Loucy (cell line): ENCODE measurements at regions not wholly inside any gene's neighbourhood (a gene's known extent, or its start where the extent isn't known, plus 50 kb on each side); places are given as distances from the start of the nearest gene placed in this dataset.

Source experiments
- H2AFZ ChIP-seq: fragments of 200-600 bp; sonication (generic); 2 replicates; pipeline ENCODE4 v1.6.0; 2016; ENCODE audit warnings: antibody characterized with exemption, mild to moderate bottlenecking, low read length, moderate library complexity
- H3F3A ChIP-seq: fragments of 200-600 bp; 2 replicates; pipeline ENCODE4 v1.6.0; 2016; ENCODE audit warnings: antibody characterized with exemption, low read depth, mild to moderate bottlenecking
- H3K27me3 ChIP-seq: fragments of 200-600 bp; sonication (generic); 2 replicates; pipeline ENCODE4 v1.6.1; 2014; ENCODE audit warnings: low read length, mild to moderate bottlenecking; ENCODE audit not compliant: insufficient read depth, poor library complexity, severe bottlenecking
- H3K36me3 ChIP-seq: fragments of 200-600 bp; sonication (generic); 2 replicates; pipeline ENCODE4 v1.6.1; 2016; ENCODE audit warnings: low read length; ENCODE audit not compliant: insufficient read depth
- H3K4me1 ChIP-seq: fragments of 200-600 bp; sonication (generic); 2 replicates; pipeline ENCODE4 v1.5.1; 2014; ENCODE audit warnings: low read length, mild to moderate bottlenecking; ENCODE audit not compliant: insufficient read depth, poor library complexity, severe bottlenecking
- H3K4me2 ChIP-seq: fragments of 200-600 bp; sonication (generic); 2 replicates; pipeline ENCODE4 v1.6.0; 2014; ENCODE audit warnings: antibody characterized with exemption, low read length, low read depth, mild to moderate bottlenecking; ENCODE audit not compliant: poor library complexity, severe bottlenecking
- H3K4me3 ChIP-seq: fragments of 200-600 bp; sonication (generic); 2 replicates; pipeline ENCODE4 v1.5.1; 2014; ENCODE audit warnings: low read length, mild to moderate bottlenecking, mixed read lengths; ENCODE audit not compliant: poor library complexity, severe bottlenecking
- H3K79me2 ChIP-seq: fragments of 200-600 bp; sonication (generic); 2 replicates; pipeline ENCODE4 v1.6.1; 2014; ENCODE audit warnings: low read length; ENCODE audit not compliant: insufficient read depth
- H3K9ac ChIP-seq: fragments of 200-600 bp; sonication (generic); 2 replicates; pipeline ENCODE4 v1.6.0; 2014; ENCODE audit warnings: mild to moderate bottlenecking, low read depth, low read length, moderate library complexity; ENCODE audit not compliant: poor library complexity, severe bottlenecking
- H3K9me2 ChIP-seq: fragments of 200-600 bp; sonication (generic); replicated peaks from 2 replicates; pipeline ENCODE4 v1.6.1; 2016; ENCODE audit warnings: low read depth, low read length, mixed read lengths
- H3K9me3 ChIP-seq: fragments of 200-600 bp; sonication (generic); 2 replicates; pipeline ENCODE4 v1.6.1; 2014; ENCODE audit warnings: mild to moderate bottlenecking, antibody characterized with exemption, low read length, low read depth; ENCODE audit not compliant: insufficient read depth
- H4K20me1 ChIP-seq: fragments of 200-600 bp; sonication (generic); 2 replicates; pipeline ENCODE4 v1.6.0; 2014; ENCODE audit warnings: antibody characterized with exemption, low read length, mild to moderate bottlenecking; ENCODE audit not compliant: insufficient read depth, poor library complexity, severe bottlenecking
- EZH2phosphoT487 ChIP-seq: fragments of 200-600 bp; IDR thresholded peaks from 2 replicates; pipeline ENCODE4 v1.6.1; 2018; ENCODE audit warnings: antibody characterized with exemption, mild to moderate bottlenecking, moderate library complexity, borderline replicate concordance
- TF ChIP-seq, protein P1 (sequence below): fragments of 200-600 bp; sonication (generic); conservative IDR thresholded peaks from 2 replicates; pipeline ENCODE4 v1.5.1; 2014; ENCODE audit warnings: mild to moderate bottlenecking, antibody characterized with exemption, low read length

DNA sequence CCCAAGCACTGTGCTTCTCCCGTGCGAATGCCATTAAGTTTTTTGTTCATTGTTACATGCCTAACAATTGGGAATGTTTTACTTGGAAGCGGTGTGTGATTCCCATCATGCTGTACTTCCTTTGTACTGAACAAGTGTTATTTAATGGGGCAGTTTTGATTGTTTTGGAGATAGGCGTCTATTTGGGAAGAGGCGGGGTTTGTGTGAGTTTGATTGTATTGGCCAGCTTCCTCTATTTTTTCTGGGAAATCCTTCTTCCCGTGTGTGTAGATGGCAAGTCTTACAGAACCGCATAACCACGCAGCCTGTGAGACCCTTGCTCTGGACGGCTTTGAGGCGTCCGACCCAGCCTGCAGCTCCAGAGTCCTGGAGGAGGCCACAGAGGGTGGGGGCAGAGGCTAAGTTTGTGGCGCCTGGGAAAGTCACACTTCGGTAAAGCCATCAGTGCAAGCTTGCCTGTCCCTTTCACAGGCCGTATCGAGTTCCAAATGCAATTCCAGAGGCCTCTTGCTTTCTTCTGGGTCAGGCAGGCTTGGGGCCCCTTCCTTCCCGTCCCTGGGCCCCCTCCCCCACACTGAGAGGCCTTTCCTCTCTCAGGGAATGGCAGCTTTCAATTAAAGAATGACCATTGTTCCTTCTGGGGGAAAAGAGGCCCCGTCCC is 210.3 kb downstream of the TOMM20 start:
- no peak overlapping the region for H2AFZ ChIP-seq

DNA sequence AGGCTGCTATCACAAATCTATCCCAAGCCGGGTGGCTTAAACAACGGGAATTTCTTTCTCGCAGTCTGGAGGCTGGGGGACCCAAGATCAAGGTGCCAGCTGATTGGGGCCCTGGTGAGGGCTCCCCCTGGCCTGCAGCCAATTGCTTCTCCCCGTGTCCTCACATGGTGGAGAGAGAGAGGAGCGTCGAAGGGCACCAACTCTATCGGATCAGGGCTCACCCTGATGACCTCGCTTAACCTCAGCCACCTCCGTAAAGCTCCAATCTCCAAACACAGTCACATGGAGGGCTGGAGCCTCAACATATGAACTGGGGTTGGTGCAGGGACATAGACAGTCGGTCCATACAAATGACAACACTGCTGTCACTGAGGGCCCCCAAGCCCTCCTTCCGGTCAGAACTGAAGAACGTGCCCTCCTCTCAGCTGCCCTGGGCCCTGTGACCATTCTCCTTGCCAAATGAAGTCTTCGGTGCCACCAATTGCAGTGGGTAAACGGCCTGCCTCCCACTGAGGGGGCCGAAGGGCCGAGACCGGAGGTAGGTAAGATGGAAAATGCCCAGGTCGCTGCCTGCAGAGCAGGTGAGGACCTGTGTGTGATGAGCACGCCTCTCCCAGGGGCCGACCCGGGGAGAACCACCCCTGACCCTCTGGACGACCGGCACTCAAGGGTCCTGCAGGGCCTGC is 211.0 kb downstream of the TOMM20 start:
- H3K36me3 ChIP-seq = no peaks in the 10 kb centered on the region
- TF ChIP-seq, protein P1, sequence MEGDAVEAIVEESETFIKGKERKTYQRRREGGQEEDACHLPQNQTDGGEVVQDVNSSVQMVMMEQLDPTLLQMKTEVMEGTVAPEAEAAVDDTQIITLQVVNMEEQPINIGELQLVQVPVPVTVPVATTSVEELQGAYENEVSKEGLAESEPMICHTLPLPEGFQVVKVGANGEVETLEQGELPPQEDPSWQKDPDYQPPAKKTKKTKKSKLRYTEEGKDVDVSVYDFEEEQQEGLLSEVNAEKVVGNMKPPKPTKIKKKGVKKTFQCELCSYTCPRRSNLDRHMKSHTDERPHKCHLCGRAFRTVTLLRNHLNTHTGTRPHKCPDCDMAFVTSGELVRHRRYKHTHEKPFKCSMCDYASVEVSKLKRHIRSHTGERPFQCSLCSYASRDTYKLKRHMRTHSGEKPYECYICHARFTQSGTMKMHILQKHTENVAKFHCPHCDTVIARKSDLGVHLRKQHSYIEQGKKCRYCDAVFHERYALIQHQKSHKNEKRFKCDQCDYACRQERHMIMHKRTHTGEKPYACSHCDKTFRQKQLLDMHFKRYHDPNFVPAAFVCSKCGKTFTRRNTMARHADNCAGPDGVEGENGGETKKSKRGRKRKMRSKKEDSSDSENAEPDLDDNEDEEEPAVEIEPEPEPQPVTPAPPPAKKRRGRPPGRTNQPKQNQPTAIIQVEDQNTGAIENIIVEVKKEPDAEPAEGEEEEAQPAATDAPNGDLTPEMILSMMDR = no peak
- no peak for TF ChIP-seq EZH2phosphoT487
- H3K4me2 ChIP-seq = no peak overlapping the region
- no peaks in the 10 kb centered on the region for H3F3A ChIP-seq
- H3K4me1 ChIP-seq = peaks cover 22% of the 10 kb centered on the region
- H4K20me1 ChIP-seq = no peaks in the 10 kb centered on the region
- no peak overlapping the region for H3K9ac ChIP-seq
- H3K9me2 ChIP-seq = no peaks in the 10 kb centered on the region
- H3K9me3 ChIP-seq = no peaks in the 10 kb centered on the region
- no peaks in the 10 kb centered on the region for H3K27me3 ChIP-seq
- no peak overlapping the region for H3K4me3 ChIP-seq
- no peak overlapping the region for H2AFZ ChIP-seq
- H3K79me2 ChIP-seq = no peaks in the 10 kb centered on the region

More for the DNA sequence above, 210.3 kb downstream of the TOMM20 start:
- H3K79me2 ChIP-seq = no peaks in the 10 kb centered on the region
- peaks cover 15% of the 10 kb centered on the region for H3K4me1 ChIP-seq
- H3F3A ChIP-seq = no peaks in the 10 kb centered on the region
- no peaks in the 10 kb centered on the region for H3K9me3 ChIP-seq
- no peak overlapping the region for H3K4me3 ChIP-seq
- no peaks in the 10 kb centered on the region for H3K36me3 ChIP-seq
- no peaks in the 10 kb centered on the region for H4K20me1 ChIP-seq
- H3K9ac ChIP-seq = no peak overlapping the region
- no peaks in the 10 kb centered on the region for H3K27me3 ChIP-seq
- H3K4me2 ChIP-seq = no peak overlapping the region
- TF ChIP-seq, protein P1 = no peak
- no peak for TF ChIP-seq EZH2phosphoT487
- H3K9me2 ChIP-seq = no peaks in the 10 kb centered on the region

DNA sequence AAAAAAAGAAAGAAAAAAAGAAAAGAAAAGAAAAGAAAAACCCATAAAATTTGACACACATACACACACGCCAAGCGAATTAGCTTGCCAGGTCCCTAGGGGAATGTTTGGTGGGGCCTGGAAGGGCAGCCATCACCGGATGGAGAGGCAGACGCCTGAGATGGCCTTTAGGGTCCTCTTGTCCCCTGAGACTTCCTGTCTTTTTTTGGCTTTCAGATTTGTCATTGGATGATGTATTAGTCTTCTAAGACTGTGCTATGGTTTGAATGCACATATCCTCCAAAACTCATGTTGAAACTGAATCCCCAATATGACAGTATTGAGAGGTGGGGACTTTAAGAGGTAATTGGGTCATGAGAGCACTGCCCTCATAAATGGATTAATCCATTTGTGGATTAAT is 211.8 kb downstream of the TOMM20 start:
- H3K4me3 ChIP-seq = no peak overlapping the region
- no peak overlapping the region for H3K9ac ChIP-seq
- H3K4me2 ChIP-seq = no peak overlapping the region
- peaks cover 30% of the 10 kb centered on the region for H3K4me1 ChIP-seq
- no peaks in the 10 kb centered on the region for H3F3A ChIP-seq
- TF ChIP-seq EZH2phosphoT487 = no peak
- TF ChIP-seq, protein P1 = no peak
- H3K79me2 ChIP-seq = no peaks in the 10 kb centered on the region
- no peaks in the 10 kb centered on the region for H3K36me3 ChIP-seq
- H2AFZ ChIP-seq = no peak overlapping the region
- no peaks in the 10 kb centered on the region for H3K9me3 ChIP-seq
- H4K20me1 ChIP-seq = no peaks in the 10 kb centered on the region
- no peaks in the 10 kb centered on the region for H3K27me3 ChIP-seq
- no peaks in the 10 kb centered on the region for H3K9me2 ChIP-seq
